Fibroblast of lung (primary cell): ENCODE measurements at regions not wholly inside any gene's neighbourhood (a gene's known extent, or its start where the extent isn't known, plus 50 kb on each side); places are given as distances from the start of the nearest gene placed in this dataset.

Source experiments
- CTCF ChIP-seq, 2 donors: IDR thresholded peaks in 1 of 2; conservative IDR thresholded peaks in 1 of 2; 1 replicate in 1 of 2; 2 replicates in 1 of 2; pipeline ENCODE4 v1.5.1; 2011 to 2012; ENCODE audit warnings: low read length in 2 of 2, control low read depth in 1 of 2, inconsistent platforms in 1 of 2, low read depth in 1 of 2, mild to moderate bottlenecking in 1 of 2
- EZH2 ChIP-seq: IDR thresholded peaks from 2 replicates; pipeline ENCODE4 v1.5.1; 2012; ENCODE audit warnings: low read length, control low read depth, mild to moderate bottlenecking; ENCODE audit errors: missing control alignments

- TF ChIP-seq CTCF (conservative IDR thresholded peaks at IDR 0.05 in 1 of 2, IDR thresholded peaks at IDR 0.05 in 1 of 2; ENCODE audit: low read depth in 1 of 2, low read length in 2 of 2) (no peak), EZH2 (no peak)
These were observed 73.0 kb upstream of the PPP1R9A start for GRCh38 chr7:94834359-94834758.
